Chondrocyte (in vitro differentiated cells): ENCODE measurements at regions not wholly inside any gene's neighbourhood (a gene's known extent, or its start where the extent isn't known, plus 50 kb on each side); places are given as distances from the start of the nearest gene placed in this dataset.

Source experiments
- DNase-seq: peaks from one replicate; pipeline ENCODE4 v3.0.0; 2021; ENCODE audit warnings: mixed read lengths, low spot score
- H3K27ac Mint-ChIP-seq: one replicate; pipeline ENCODE4 v1.8.0; 2021; ENCODE audit warnings: mild to moderate bottlenecking, moderate library complexity, mixed read lengths; ENCODE audit not compliant: unreplicated experiment
- H3K27me3 Mint-ChIP-seq: 2 replicates; pipeline ENCODE4 v1.8.0; 2021; ENCODE audit warnings: low read depth, mixed read lengths
- H3K36me3 Mint-ChIP-seq: 2 replicates; pipeline ENCODE4 v1.8.0; 2021; ENCODE audit warnings: low read depth, mixed read lengths
- H3K4me1 Mint-ChIP-seq: 2 replicates; pipeline ENCODE4 v1.8.0; 2021; ENCODE audit warnings: low read depth, mild to moderate bottlenecking, mixed read lengths
- H3K4me3 Mint-ChIP-seq: one replicate; pipeline ENCODE4 v1.8.0; 2021; ENCODE audit warnings: mild to moderate bottlenecking, moderate library complexity, mixed read lengths; ENCODE audit not compliant: unreplicated experiment
- H3K9me3 Mint-ChIP-seq: 2 replicates; pipeline ENCODE4 v1.8.0; 2021; ENCODE audit warnings: low read depth, mixed read lengths
- CTCF ChIP-seq: fragments of 200-600 bp; sonication (generic); IDR thresholded peaks from 2 replicates; pipeline ENCODE4 v1.5.0; 2021; ENCODE audit warnings: antibody characterized with exemption, mild to moderate bottlenecking, moderate library complexity

- H3K27ac Mint-ChIP-seq: no peak overlapping the region
Measured at GRCh38 chr17:70920416-70920815, 751.1 kb downstream of the KCNJ2 start.

DNA sequence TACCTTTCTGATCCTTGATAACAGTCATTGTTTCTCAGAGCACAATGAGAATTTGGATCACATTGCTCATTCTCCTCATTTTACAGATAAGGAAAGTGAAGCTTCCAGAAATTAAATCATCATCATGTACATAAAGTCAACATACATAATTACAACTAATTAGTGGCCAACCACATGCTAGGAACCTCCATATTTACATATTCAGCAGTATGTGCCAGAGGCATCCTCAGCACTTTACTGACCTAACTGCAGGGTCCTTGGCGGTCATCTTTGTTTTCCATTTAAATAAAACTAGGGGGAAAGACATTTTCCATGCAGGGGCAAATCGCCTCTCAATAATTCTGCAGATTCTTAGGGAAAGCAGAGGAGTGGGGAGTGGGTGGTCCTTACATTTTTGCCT is 752.9 kb downstream of the KCNJ2 start:
- Mint-ChIP-seq H3K4me1 (peaks cover 52% of the 10 kb centered on the region), H3K4me3 (no peak overlapping the region), H3K27me3 (no peaks in the 10 kb centered on the region), H3K36me3 (no peaks in the 10 kb centered on the region), H3K27ac (no peak overlapping the region), H3K9me3 (peaks cover 16% of the 10 kb centered on the region)
- no peak for TF ChIP-seq CTCF
- DNase-seq: no peak

More at GRCh38 chr17:70920416-70920815, 751.1 kb downstream of the KCNJ2 start:
- H3K4me3 Mint-ChIP-seq: no peak overlapping the region
- H3K36me3 Mint-ChIP-seq: peaks cover 8% of the 10 kb centered on the region
- H3K9me3 Mint-ChIP-seq: peaks cover 31% of the 10 kb centered on the region
- no peak for TF ChIP-seq CTCF
- no peak for DNase-seq
- H3K27me3 Mint-ChIP-seq: no peaks in the 10 kb centered on the region
- peaks cover 45% of the 10 kb centered on the region for H3K4me1 Mint-ChIP-seq

GRCh38 chr17:70924776-70925175 is 755.4 kb downstream of the KCNJ2 start:
- no peak for DNase-seq
- H3K4me3 Mint-ChIP-seq: no peak overlapping the region
- H3K27me3 Mint-ChIP-seq: no peaks in the 10 kb centered on the region
- H3K36me3 Mint-ChIP-seq: no peaks in the 10 kb centered on the region
- peaks cover 48% of the 10 kb centered on the region for H3K4me1 Mint-ChIP-seq
- peaks cover 5% of the 10 kb centered on the region for H3K9me3 Mint-ChIP-seq
- TF ChIP-seq CTCF: no peak
- H3K27ac Mint-ChIP-seq: no peak overlapping the region

- no peak overlapping the region for H3K4me3 Mint-ChIP-seq
- TF ChIP-seq CTCF: no peak
- no peaks in the 10 kb centered on the region for H3K36me3 Mint-ChIP-seq
- peaks cover 19% of the 10 kb centered on the region for H3K4me1 Mint-ChIP-seq
- no peaks in the 10 kb centered on the region for H3K9me3 Mint-ChIP-seq
- H3K27ac Mint-ChIP-seq: no peak overlapping the region
- H3K27me3 Mint-ChIP-seq: no peaks in the 10 kb centered on the region
- no peak for DNase-seq
Measured at GRCh38 chr17:70929226-70929625, 759.9 kb downstream of the KCNJ2 start.

DNA sequence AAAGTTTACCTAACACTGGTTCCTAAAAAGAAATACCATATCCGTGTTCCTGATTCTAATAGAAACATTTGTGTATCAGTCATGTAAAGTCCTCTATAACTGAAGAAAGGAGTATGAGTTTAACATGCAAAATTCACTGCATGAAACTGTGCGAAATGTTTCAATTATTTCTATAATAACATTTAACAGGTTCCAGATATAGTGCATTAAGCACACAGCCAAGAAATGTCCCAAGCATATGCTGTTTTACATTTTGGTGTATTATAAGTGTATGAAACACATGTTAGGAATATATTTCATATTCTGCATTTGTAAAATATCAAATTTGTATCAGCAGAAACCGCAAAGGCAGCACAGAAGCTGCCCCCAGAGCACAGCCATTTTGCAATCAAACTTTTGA is 764.9 kb downstream of the KCNJ2 start:
- Mint-ChIP-seq H3K9me3 (no peaks in the 10 kb centered on the region), H3K27me3 (no peaks in the 10 kb centered on the region), H3K4me3 (no peak overlapping the region), H3K36me3 (no peaks in the 10 kb centered on the region), H3K4me1 (peaks cover 2% of the 10 kb centered on the region), H3K27ac (no peak overlapping the region)
- DNase-seq: no peak
- TF ChIP-seq CTCF: no peak
